GM18868 (cell line): ENCODE measurements at regions not wholly inside any gene's neighbourhood (a gene's known extent, or its start where the extent isn't known, plus 50 kb on each side); places are given as distances from the start of the nearest gene placed in this dataset.

Source experiments
- ATAC-seq: cut with Tn5 transposase; IDR thresholded peaks from one replicate; pipeline ENCODE4 v1.9.1; 2021; ENCODE audit warnings: mild to moderate bottlenecking, moderate library complexity; ENCODE audit not compliant: unreplicated experiment

DNA sequence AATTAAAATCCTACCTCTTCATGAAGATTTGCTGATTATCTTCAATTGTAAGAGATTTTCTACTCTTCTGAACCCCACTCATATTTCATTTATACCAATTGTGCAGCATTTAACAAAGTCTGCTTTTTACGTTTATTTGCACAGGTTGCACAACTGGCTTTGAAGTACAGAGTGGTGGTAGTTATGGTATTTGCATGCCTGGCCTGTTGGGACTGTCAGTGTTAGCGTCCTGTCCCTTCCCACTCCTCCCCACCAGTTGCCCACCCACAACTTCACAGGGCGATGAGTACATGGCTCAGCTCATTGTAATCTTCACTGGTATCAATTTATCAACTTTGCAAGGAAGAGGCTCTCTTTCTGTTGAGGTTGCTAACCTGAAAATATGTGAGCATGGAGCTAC is 372.3 kb downstream of the AASDHPPT start:
- ATAC-seq, result no peak

DNA sequence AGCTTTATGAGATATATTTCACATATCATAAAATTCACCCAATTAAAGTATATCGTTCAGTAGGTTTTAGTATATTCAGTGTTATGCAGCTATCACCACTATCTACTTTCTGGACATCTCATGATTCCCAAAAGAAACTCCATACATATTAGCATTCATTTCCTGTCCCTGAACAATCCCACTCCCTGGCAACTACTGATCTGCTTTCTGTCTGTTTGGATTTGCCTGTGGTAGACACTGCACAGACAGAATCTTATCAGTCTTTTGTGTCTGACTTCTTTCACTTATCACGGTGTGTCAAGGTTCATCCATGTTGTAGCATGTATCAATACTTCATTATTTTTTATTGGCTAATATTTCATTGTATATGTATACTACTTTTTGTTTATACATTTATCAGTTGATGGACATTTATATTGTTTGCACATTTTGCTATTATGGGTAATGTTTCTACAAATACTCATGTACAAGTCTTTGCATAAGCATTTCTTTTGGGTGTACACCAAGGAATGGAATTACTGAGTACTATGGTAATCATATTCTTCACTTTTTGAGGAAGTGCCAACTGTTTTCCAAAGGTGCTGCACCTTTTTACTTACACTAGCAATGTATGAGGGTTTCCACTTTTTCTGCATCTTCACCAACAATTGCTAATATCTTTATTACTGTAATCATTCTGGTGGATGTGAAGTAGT is 373.9 kb downstream of the AASDHPPT start:
- ATAC-seq, result no peak

DNA sequence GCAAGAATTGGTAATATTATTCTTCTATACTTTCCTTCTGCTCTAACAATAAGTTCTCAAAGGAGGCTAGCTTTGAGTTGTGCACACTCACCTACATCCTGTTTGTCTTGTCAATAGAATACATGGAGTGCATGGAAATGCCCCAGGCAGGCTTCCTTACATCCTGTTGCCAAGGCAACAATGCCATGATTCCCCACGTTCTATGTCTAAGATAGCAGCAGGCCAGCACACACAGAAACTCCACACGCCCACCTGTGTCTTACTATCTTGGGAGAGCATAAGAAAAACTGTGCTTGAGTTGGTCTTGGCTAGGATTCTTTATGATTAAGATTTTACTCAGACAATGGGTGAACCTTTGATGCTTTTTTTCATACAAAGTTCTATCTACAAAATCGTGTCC is 379.2 kb downstream of the AASDHPPT start:
- no peak for ATAC-seq

DNA sequence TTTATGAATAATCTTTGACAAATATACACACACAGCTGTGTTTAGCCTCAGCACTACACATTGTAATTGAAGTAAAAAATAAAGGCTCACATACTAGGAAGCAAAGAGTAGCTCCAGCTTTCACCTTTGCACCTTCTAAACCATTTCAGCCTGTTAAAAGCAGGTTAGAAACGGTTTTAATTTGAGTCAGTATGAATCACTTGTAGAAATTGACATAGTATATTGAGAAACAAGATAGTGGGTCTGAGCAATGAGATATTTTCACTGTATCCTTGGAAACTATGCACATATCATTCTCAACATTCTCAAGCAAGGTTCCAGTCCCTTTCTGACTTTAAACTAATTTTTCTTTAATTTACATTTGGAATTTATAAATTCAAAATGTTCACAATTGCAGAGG is 380.3 kb downstream of the AASDHPPT start:
- ATAC-seq, result no peak

DNA sequence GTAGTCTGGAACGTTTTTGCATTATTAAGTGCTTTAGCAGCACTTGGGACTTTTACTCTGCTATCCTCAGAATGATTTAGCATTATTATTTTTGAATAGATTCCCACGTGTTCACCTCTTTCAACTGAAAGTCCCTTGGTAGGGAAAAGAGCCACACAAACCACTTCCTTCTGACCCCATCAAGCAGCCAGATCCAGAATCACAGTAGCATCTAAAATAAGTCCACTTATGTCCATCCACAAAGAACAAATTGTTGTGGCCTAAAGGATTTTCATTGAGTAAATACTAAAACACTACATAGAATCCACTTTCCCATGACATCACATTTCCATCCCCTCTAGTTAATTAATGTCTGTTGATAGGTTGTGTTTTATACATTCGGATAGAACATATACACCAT is 381.7 kb downstream of the AASDHPPT start:
- no peak for ATAC-seq

DNA sequence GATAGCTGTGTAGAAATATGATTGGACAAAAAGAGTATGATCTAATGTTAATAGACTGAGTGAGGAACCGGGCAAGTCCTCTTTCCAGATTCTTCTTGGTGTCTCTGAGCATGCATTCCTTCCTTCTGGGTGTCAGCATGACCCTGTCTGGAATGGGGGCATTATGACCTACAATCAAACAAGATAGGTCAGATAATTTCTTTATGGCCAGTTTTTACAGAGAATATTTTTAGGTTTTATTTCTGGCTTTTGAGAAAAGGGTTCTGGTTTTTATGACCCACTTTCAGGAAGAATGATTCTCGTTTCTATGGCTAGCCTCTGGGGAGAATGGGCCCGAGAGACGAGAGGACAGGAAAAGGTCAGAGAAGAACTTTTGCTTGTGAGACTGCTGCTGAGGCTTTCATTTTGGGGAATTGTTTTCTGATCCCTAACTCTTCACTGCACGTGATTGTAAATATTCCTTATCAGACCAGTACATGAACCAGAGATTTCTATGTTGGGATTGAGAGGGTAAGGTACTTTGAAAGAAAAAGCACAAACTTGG is 383.8 kb downstream of the AASDHPPT start:
- ATAC-seq, result no peak

DNA sequence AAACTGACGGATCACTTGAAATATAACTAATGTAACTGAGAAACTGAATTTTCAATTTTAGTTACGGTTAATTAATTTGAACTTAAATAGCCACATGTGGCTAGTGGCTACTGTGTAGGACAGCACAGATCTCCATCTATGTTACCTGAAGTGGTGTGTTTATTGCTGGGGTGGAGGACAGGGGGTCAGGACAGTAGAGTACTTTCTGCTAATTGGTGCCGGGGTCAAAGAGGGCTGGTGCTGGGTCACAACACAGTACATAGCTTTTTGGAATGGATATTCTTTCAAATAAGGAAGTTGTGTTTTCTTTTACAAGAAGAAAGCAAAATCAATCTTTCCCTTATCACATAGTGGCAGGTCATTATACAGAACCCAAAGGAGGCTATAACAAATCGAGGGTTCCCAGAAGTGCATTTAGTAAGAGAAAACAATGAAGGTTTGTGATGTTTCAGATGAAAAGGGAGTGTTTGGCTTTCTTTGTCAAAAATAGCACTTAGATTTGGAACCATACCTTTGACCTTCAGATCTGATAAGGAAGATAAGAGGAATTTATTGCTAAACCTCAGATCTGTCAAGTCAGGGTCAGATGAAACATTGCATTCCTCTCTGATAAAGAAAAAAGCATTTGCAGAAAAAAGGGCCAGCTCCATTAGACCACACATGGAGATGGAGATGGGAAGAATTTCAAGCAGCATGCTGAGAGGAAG is 384.5 kb downstream of the AASDHPPT start:
- ATAC-seq, result no peak

DNA sequence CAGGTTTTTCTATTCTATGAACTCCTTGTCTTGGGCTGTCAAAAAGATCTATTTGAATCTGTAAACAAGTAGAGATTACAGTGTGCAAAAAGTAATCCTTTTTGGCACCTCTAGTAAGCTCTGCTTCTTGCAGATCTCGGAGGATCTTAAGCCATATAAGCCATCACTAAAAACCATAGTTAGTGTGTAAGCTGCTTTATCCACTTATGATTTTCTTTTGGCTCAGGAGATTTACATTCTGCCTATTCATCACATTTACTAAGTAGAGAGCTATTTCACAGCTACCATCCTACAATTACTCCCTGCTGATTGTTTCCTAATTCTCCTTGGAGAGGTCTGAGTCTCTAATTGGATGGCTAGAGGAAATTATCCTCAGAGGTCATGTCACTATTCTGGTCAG is 385.7 kb downstream of the AASDHPPT start:
- ATAC-seq, result no peak

DNA sequence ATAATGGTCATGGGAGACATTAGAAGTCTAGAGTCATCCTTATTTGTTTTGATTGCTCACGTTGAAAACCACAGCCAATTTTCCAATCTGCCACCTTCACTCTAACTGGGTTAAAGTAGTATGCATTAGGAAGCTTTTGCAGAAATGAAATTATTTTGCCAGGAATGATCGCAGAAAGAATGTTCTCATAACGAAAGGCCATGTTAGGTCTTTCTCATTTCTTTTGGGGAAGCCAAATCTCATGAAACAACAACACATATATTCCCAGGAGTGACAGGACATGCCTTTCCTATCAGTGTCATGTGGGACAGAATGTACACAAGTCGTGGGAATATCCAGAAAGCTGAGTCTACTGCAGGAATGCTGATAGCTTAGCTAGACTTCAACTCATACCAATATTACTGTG is 386.3 kb downstream of the AASDHPPT start:
- ATAC-seq, result no peak

DNA sequence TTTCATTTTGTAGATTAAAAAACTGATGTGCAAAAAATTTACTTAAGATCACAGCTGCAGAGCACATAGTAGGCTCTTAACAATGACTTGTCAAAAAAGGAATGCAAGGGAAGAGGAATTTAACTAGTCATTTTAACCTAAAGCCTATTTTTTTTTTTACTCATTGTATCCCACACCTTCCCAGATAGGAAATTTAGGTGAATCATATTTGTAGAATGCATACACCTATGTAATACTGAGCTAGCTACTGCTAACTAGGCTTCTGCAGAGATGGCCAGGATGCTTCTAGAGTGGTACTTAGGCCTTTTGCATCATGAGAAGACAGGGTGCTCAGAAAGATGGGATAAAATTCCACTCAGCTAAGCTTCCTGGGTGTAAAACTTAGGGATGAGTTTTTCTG is 387.3 kb downstream of the AASDHPPT start:
- ATAC-seq, result no peak

DNA sequence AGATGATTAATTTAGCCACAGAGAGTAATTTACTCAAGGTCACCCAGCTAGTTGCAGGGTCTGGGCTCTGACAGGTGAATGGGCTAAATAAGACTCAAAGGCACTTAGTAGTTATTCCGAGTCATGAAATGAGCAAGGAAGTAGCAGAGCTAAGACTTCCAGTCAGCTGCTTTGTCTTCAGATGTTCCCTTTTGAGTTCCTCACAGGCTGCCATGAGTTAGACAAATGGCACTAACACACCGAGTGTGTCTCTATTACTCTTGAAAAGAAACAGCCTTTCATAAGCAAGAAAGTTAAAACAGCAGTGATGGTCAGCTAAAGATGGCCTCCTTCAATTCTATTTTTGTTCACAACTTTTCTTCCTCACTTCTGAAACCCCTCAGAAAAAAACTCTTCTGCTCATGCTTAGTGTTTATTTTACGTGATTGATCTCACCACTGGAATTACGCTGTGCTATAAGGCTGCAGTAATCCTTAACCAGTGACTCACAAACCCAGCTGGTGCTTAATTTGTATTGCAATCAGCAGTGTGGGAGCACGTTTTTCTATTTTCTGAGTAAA is 389.1 kb downstream of the AASDHPPT start:
- no peak for ATAC-seq

DNA sequence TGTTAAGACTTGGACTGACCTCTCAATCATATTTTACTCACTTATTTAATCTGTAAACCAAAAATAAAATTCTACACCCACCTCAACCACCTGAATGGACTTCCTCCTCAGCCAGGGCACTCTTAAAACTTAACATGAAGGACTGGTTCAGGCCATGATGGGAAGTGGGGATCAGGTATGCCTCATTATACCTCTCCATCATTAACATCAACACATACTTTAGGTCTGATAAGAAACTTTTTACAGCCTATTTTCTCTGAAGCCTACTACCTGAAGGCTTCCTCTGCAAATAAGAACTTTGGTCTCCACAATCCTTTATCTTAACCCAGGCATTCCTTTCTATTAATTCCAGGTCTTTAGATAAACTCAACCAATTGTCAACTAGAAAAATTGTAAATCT is 390.0 kb downstream of the AASDHPPT start:
- ATAC-seq, result no peak

DNA sequence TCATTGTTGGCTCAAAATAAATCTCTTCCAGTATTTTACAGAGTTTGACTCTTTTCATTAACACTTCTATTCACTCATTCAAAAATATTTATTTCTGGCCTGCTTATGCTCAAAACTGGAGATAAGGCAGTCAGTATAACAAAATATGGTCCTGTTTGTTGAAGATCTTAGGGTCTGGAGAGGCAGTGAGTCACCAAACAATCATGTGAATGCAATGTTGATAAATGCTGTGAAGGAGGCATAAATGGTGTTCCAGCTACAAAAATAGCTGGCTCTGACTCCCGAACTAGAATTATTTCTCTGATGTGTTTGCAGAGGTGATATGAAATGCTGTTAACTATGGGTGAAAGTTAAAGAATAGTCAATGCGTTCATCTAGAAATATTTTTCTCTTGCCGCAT is 390.6 kb downstream of the AASDHPPT start:
- ATAC-seq, result no peak

DNA sequence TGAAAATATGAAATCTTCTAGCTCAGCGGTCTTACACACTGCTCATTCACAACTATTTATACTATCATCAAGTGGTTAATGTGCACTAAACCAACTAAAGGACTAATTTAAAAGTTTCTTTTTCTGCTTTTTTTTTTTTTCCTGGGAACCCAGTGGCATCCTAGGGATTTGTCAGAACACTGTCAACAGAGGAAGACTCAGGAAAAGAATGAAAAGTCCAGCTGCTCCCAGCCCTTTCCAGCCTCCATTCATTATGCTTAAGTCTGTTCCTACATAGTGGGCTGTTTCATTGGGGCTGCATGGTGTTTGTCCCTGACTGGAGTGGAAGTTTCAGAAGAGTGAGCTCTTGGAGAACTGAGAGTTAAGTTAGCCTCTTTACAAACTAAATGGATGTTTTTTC is 391.1 kb downstream of the AASDHPPT start:
- ATAC-seq, result no peak

DNA sequence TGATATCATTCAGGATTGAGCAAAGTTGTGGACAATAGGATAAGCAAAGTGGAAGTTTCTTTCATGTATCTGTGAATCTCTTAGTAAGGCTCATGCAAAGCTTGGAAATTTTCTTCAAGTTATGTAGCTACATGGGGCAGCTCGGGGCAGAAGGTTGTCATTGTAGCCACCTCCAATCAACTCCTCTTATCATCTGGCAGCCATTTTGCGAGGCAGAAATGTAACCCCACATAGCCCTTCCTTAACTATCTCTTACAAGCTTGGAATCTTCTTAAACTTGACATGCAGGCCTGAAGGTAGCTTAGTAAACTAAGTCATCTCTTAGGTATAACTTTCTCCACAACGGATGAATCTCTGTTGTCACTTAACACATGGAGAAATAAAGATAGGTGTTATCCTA is 392.8 kb downstream of the AASDHPPT start:
- ATAC-seq, result no peak

DNA sequence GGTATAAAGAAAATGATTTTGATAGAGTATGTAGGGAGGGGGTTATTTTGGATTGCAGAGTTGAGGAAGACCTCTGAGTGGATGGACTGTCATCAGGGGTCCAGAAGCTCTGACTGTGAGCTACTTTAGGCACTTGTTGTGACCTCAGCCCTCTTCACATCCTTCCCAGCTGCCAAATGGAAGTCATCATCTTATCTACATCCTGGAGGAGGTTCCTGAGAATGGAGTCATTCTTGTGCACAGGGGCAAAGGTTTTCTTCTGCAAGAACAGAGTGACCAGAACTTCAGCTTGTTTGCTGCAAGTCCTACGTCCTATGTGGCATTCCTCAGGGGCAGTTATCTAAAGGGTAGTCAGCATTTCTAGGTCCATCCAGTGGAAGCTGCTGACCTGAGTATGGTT is 393.8 kb downstream of the AASDHPPT start:
- no peak for ATAC-seq

DNA sequence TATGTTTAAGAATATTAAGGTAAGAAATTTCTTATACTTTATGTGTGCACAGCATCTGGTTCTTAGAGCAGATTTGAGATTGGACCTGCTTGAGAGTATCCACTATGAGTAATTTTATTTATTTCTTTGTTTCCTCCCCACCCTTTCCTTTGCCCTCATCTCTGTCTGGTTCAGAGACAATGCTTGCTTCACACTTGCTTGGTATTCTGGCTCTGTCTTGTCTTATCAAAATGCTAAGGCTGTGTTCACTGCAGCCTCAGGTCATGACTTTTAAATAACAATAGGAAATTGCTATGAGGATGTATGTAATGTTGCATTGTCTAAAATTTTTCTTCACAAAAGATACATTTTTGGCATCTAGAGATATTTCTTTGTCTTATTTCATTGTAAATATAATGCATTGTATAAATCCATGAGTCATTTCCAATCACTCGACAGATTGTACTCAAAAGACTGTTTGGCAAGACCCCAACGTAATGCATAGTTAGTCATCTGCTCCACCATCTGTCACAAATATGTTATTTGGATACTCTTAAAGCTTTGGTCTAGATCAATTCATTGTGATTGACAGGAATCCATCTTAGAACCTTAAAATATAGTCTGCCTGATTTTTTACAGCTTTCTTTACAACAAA is 395.7 kb downstream of the AASDHPPT start:
- ATAC-seq, result no peak

DNA sequence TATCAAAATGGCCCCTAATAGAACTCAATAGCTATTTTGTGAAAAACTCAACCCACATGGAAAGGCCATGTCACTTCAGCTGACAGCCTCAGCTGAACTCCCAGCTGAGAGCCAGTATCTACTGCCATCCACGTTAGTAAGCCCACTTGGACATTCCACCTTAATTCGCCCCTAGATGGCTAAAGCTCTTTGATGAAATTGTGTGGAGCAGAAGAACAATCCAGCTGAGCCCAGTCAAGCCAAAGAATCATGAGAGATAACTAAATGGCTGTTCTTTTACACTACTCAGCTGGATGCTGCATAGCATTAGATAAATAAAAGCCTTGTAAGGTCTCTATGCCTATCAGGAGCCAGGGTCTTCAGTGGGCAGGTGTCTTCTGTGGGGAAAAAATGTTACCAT is 396.8 kb downstream of the AASDHPPT start:
- ATAC-seq, result no peak

DNA sequence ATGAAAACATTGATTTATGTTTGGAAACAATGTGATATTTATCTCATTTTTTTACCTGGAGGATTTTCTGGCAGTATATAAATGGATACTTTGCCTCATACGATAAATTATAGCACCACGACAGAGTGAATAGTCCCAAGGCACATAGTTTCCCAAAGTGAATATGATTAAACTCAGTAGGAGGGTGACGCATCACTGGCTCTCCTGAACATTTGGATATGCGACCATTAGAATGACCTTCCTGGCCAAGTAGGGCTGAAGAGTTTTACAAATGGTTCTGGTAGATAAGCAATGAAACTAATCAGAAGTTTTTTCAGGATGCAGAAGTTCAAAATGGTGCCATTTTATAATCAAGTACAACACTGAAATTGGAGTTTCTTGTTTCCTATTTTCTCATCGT is 397.7 kb downstream of the AASDHPPT start:
- no peak for ATAC-seq

DNA sequence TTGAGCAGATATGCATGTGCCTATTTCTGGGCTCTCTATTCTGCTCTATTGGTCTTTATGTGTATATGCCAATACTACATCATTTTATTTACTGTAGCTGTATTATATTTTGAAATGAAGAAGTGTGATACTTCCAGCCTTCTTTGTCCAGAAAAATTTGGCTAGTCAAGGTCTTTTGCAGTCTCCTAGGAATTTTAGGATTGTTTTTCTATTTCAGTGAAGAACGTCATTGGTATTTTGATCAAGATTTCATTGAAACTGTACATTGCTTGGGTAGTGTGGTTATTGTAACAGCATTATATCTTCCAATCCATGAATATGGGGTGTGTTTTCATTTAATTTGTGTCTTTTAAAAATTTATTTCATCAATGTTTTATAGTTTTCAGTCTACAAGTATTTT is 400.3 kb downstream of the AASDHPPT start:
- no peak for ATAC-seq

DNA sequence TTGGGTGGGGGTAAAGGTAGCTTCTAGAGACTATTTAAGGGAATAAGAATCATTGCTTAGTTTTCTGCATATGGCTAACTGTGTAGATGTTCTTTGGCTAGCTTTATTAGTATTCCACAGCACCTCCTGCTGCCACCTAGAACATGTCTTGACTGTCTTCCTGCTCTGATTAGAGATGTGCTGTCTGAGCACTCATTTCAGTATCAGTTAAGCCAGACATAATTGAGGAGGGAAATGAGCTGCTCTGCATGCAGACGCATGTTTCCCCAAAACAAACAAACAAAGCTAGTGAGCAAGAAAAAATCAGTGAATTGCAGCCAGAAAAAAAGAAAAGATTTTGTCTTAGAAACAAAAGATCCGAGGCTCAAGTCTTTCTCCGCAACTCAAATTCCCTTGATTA is 402.2 kb downstream of the AASDHPPT start:
- no peak for ATAC-seq
